ENCODE measurements at regions not wholly inside any gene's neighbourhood (a gene's known extent, or its start where the extent isn't known, plus 50 kb on each side); places are given as distances from the start of the nearest gene placed in this dataset.

- no peak for TF ChIP-seq CTCF (IDR thresholded peaks at IDR 0.05; ENCODE audit: low read depth, low read length, poor library complexity, severe bottlenecking)
- no peak for TF ChIP-seq EZH2phosphoT487 (IDR thresholded peaks at IDR 0.05; ENCODE audit: borderline replicate concordance, low read length)
These were observed 355.0 kb upstream of the SLC30A5 start for GRCh38 chr5:68738841-68739240.

Data from DOHH2 (cell line).